ENCODE measurements at regions not wholly inside any gene's neighbourhood (a gene's known extent, or its start where the extent isn't known, plus 50 kb on each side); places are given as distances from the start of the nearest gene placed in this dataset.

DNA sequence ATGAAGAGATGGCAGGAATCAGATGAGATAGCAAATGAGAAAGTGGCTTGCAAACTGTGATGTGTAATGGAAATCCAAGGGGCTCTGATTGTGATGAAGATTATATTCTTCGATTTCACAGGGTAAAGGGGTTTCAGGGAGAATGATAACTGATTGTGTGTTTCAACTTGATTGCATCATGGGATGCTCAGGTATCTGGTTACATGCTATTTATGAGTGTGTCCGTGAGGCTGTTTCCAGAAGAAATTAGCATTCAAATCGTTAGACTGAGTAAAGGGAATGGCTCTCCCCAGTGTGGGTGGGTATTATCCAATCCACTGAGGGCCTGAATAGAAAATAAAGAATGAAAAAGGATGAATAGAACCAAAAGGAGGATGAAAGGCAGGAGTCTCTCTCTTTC lies 278.7 kb upstream of the LARGE1 start:
- TF ChIP-seq, protein P1, sequence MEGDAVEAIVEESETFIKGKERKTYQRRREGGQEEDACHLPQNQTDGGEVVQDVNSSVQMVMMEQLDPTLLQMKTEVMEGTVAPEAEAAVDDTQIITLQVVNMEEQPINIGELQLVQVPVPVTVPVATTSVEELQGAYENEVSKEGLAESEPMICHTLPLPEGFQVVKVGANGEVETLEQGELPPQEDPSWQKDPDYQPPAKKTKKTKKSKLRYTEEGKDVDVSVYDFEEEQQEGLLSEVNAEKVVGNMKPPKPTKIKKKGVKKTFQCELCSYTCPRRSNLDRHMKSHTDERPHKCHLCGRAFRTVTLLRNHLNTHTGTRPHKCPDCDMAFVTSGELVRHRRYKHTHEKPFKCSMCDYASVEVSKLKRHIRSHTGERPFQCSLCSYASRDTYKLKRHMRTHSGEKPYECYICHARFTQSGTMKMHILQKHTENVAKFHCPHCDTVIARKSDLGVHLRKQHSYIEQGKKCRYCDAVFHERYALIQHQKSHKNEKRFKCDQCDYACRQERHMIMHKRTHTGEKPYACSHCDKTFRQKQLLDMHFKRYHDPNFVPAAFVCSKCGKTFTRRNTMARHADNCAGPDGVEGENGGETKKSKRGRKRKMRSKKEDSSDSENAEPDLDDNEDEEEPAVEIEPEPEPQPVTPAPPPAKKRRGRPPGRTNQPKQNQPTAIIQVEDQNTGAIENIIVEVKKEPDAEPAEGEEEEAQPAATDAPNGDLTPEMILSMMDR (IDR thresholded peaks at IDR 0.05) = no peak
- no peak for TF ChIP-seq POLR2A (IDR thresholded peaks at IDR 0.05)

Data from body of pancreas (tissue), 4 donors.